HG03354 (cell line): ENCODE measurements at regions not wholly inside any gene's neighbourhood (a gene's known extent, or its start where the extent isn't known, plus 50 kb on each side); places are given as distances from the start of the nearest gene placed in this dataset.

Source experiments
- ATAC-seq: cut with Tn5 transposase; IDR thresholded peaks from one replicate; pipeline ENCODE4 v1.9.1; 2021; ENCODE audit warnings: mild to moderate bottlenecking; ENCODE audit not compliant: unreplicated experiment, poor library complexity, severe bottlenecking

GRCh38 chr10:4383651-4384098, 442.3 kb upstream of the AKR1E2 start:
- ATAC-seq = no peak

GRCh38 chr10:4382811-4383210, 443.2 kb upstream of the AKR1E2 start:
- ATAC-seq = no peak

GRCh38 chr10:4373612-4374011, 452.4 kb upstream of the AKR1E2 start:
- no peak for ATAC-seq

- no peak for ATAC-seq
These were observed 452.9 kb upstream of the AKR1E2 start for GRCh38 chr10:4373098-4373497.

GRCh38 chr10:4372601-4373000, 453.4 kb upstream of the AKR1E2 start:
- ATAC-seq = no peak

GRCh38 chr10:4371691-4372295, 454.2 kb upstream of the AKR1E2 start:
- no peak for ATAC-seq

- ATAC-seq = no peak
These were observed 455.6 kb upstream of the AKR1E2 start for GRCh38 chr10:4370376-4370775.

GRCh38 chr10:4361581-4361980, 464.4 kb upstream of the AKR1E2 start:
- ATAC-seq = no peak

- ATAC-seq = no peak
These were observed 467.0 kb upstream of the AKR1E2 start for GRCh38 chr10:4359003-4359402.

GRCh38 chr10:4357911-4358310, 468.1 kb upstream of the AKR1E2 start:
- ATAC-seq = no peak

- ATAC-seq = no peak
These were observed 470.7 kb upstream of the AKR1E2 start for GRCh38 chr10:4355350-4355749.

GRCh38 chr10:4354382-4354812, 471.6 kb upstream of the AKR1E2 start:
- no peak for ATAC-seq

- ATAC-seq = no peak
These were observed 472.0 kb upstream of the AKR1E2 start for GRCh38 chr10:4353964-4354363.

GRCh38 chr10:4353059-4353655, 472.9 kb upstream of the AKR1E2 start:
- ATAC-seq = no peak

GRCh38 chr10:4352414-4352961, 473.5 kb upstream of the AKR1E2 start:
- no peak for ATAC-seq

- ATAC-seq = no peak
These were observed 474.1 kb upstream of the AKR1E2 start for GRCh38 chr10:4351723-4352413.

GRCh38 chr10:4347397-4347796, 478.6 kb upstream of the AKR1E2 start:
- ATAC-seq = no peak

GRCh38 chr10:4345877-4346646, 479.9 kb upstream of the AKR1E2 start:
- ATAC-seq = no peak

- no peak for ATAC-seq
These were observed 481.5 kb upstream of the AKR1E2 start for GRCh38 chr10:4344492-4344994.

GRCh38 chr10:4343873-4344272, 482.1 kb upstream of the AKR1E2 start:
- ATAC-seq = no peak
